ENCODE measurements at regions not wholly inside any gene's neighbourhood (a gene's known extent, or its start where the extent isn't known, plus 50 kb on each side); places are given as distances from the start of the nearest gene placed in this dataset.

DNA sequence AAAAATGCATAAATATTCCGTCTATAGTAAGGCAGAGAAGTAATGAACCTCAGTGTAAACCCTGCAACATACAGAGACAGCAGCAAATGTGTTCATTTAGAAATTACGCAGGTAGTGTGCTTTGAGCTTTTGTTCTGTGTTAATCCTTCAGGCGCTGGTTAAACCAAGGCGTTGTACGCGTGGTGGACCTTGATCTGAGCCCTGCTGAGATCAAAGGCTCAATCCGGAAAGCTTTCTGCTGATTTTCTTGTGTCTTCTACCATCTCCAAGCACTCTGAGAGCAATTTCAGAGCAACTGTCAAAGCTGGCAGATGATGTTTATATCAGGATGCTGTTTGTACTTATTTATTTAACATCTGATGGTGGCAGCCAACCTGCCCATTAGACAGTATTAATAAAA lies 382.8 kb downstream of the CDH26 start:
- no peak overlapping the region for H2BK120ac ChIP-seq (replicated peaks; ENCODE audit: low read depth, low read length)
- H3K27ac ChIP-seq (ENCODE audit: low read depth, low read length), result no peak overlapping the region
- no peak overlapping the region for H3K18ac ChIP-seq (ENCODE audit: extremely low read depth, low read length)
- H4K5ac ChIP-seq (ENCODE audit: insufficient read length, low read depth, low read length), result no peak overlapping the region
- H3K27me3 ChIP-seq (replicated peaks in 1 of 4; ENCODE audit: control insufficient read depth in 3 of 4, extremely low read depth in 1 of 4, insufficient read depth in 3 of 4, low read length in 3 of 4), result no peaks in the 10 kb centered on the region
- H3K4me1 ChIP-seq (replicated peaks in 1 of 4; ENCODE audit: control insufficient read depth in 3 of 4, insufficient read depth in 4 of 4, low read length in 3 of 4), result no peaks in the 10 kb centered on the region
- no peak overlapping the region for H2BK5ac ChIP-seq (ENCODE audit: low read depth, low read length)
- no peak overlapping the region for H2BK12ac ChIP-seq (ENCODE audit: low read depth, low read length)
- FAIRE-seq (no peak), DNase-seq (ENCODE audit: low read depth in 1 of 2, low spot score in 2 of 2) (no peak)
- H2BK15ac ChIP-seq (ENCODE audit: low read length), result no peak overlapping the region
- no peak overlapping the region for H3K4me2 ChIP-seq (ENCODE audit: insufficient read depth in 1 of 2, low read depth in 2 of 2, low read length in 2 of 2)
- H4K8ac ChIP-seq (ENCODE audit: extremely low read depth, insufficient read depth, low read length), result no peak overlapping the region
- H3K9ac ChIP-seq (replicated peaks in 1 of 4; ENCODE audit: extremely low read depth in 1 of 4, low read depth in 3 of 4, low read length in 3 of 4), result no peak overlapping the region
- H4K91ac ChIP-seq (replicated peaks; ENCODE audit: insufficient read length, low read length), result no peak overlapping the region
- no peak overlapping the region for H2AK5ac ChIP-seq (ENCODE audit: low read depth, low read length)
- H3K14ac ChIP-seq (ENCODE audit: insufficient read length), result no peak overlapping the region
- H3K23me2 ChIP-seq (ENCODE audit: low read depth, low read length), result no peaks in the 10 kb centered on the region
- H3K9me3 ChIP-seq (ENCODE audit: insufficient read depth in 2 of 2, low read depth in 1 of 2, low read length in 1 of 2), result peaks cover 8 to 51% of the 10 kb centered on the region in 2 experiments; a peak in 2 of 4 replicates
- H3K36me3 ChIP-seq (ENCODE audit: control insufficient read depth in 2 of 4, insufficient read depth in 4 of 4, low read length in 3 of 4), result no peaks in the 10 kb centered on the region
- ChIA-PET CTCF (ENCODE audit: partially characterized antibody) (interaction anchor here (1.0 kb wide), 1 partner anchor 9 kb away, joined by 3 read pairs; no protein-coding TSS in a partner anchor), POLR2A (ENCODE audit: partially characterized antibody) (no interaction called here)
- H3K4me3 ChIP-seq (ENCODE audit: extremely low read depth in 1 of 4, insufficient read depth in 2 of 4, low read depth in 3 of 4, low read length in 4 of 4), result no peak overlapping the region
- H3K56ac ChIP-seq (replicated peaks; ENCODE audit: insufficient read length, low read depth, low read length), result no peak overlapping the region
- no peaks in the 10 kb centered on the region for H3K79me1 ChIP-seq (ENCODE audit: low read depth, low read length)
- WGBS, 2 experiments (ENCODE audit: extremely low coverage in 1 of 2, insufficient coverage in 1 of 2, insufficient read length in 1 of 2, insufficient replicate concordance in 2 of 2, low coverage in 1 of 2, low lambda C conversion rate in 2 of 2, missing lambda C conversion rate in 1 of 2), result 92% methylated on average over 7 of the region's 7 CpGs; no CpG with 5 or more reads in 1 of the 2 experiments
- no peaks in the 10 kb centered on the region for H4K20me1 ChIP-seq (replicated peaks in 1 of 2; ENCODE audit: control insufficient read depth in 1 of 2, insufficient read depth in 2 of 2, low read length in 2 of 2)
- H3K79me2 ChIP-seq (ENCODE audit: control insufficient read depth in 1 of 2, insufficient read depth in 2 of 2, low read length in 2 of 2), result no peaks in the 10 kb centered on the region
- H3K4ac ChIP-seq (replicated peaks; ENCODE audit: insufficient read length, low read depth, low read length), result no peak overlapping the region
- H2AFZ ChIP-seq (ENCODE audit: low read length), result no peak overlapping the region
- H2BK20ac ChIP-seq (ENCODE audit: low read length), result no peak overlapping the region
- no peak overlapping the region for H3K23ac ChIP-seq (ENCODE audit: insufficient read length)
- TF ChIP-seq POLR2AphosphoS5 (IDR thresholded peaks at IDR 0.05; ENCODE audit: low read depth, low read length), result no peak
- TF ChIP-seq, protein P1, sequence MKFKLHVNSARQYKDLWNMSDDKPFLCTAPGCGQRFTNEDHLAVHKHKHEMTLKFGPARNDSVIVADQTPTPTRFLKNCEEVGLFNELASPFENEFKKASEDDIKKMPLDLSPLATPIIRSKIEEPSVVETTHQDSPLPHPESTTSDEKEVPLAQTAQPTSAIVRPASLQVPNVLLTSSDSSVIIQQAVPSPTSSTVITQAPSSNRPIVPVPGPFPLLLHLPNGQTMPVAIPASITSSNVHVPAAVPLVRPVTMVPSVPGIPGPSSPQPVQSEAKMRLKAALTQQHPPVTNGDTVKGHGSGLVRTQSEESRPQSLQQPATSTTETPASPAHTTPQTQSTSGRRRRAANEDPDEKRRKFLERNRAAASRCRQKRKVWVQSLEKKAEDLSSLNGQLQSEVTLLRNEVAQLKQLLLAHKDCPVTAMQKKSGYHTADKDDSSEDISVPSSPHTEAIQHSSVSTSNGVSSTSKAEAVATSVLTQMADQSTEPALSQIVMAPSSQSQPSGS (IDR thresholded peaks at IDR 0.05; ENCODE audit: low read length), result no peak
- TF ChIP-seq BRCA1 (IDR thresholded peaks at IDR 0.05; ENCODE audit: low read depth, low read length), result no peak
- no peak for TF ChIP-seq EP300 (IDR thresholded peaks at IDR 0.05; ENCODE audit: borderline replicate concordance in 1 of 2, low read depth in 2 of 2, low read length in 2 of 2)
- no peak for TF ChIP-seq YY1 (IDR thresholded peaks at IDR 0.05; ENCODE audit: low read depth, low read length)
- TF ChIP-seq CBX8 (IDR thresholded peaks at IDR 0.05; ENCODE audit: borderline replicate concordance, low read depth, low read length), result no peak
- TF ChIP-seq POU5F1 (IDR thresholded peaks at IDR 0.05; ENCODE audit: low read depth, low read length), result no peak
- no peak for TF ChIP-seq TAF7 (optimal IDR thresholded peaks at IDR 0.05; ENCODE audit: borderline replicate concordance, low read depth, low read length)
- no peak for TF ChIP-seq BCL11A (IDR thresholded peaks at IDR 0.05; ENCODE audit: low read depth in 2 of 2, low read length in 2 of 2)
- no peak for TF ChIP-seq JUND (IDR thresholded peaks at IDR 0.05; ENCODE audit: low read length)
- TF ChIP-seq, protein P2, sequence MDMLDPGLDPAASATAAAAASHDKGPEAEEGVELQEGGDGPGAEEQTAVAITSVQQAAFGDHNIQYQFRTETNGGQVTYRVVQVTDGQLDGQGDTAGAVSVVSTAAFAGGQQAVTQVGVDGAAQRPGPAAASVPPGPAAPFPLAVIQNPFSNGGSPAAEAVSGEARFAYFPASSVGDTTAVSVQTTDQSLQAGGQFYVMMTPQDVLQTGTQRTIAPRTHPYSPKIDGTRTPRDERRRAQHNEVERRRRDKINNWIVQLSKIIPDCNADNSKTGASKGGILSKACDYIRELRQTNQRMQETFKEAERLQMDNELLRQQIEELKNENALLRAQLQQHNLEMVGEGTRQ (IDR thresholded peaks at IDR 0.05; ENCODE audit: low read length), result no peak
- TF ChIP-seq RAD21 (IDR thresholded peaks at IDR 0.05 in 1 of 2, conservative IDR thresholded peaks at IDR 0.05 in 1 of 2; ENCODE audit: low read depth in 2 of 2, low read length in 2 of 2), result no peak

Data from H1 (cell line).